ENCODE measurements at regions not wholly inside any gene's neighbourhood (a gene's known extent, or its start where the extent isn't known, plus 50 kb on each side); places are given as distances from the start of the nearest gene placed in this dataset.
"Not testable (repeated sequence)": the region's sequence is repeated elsewhere in the genome, so short reads cannot be mapped to it uniquely, and the experiment has no call there.

- not testable (repeated sequence) for TF ChIP-seq EZH2 (IDR thresholded peaks at IDR 0.05; ENCODE audit: borderline replicate concordance, low read length); CTCF (conservative IDR thresholded peaks at IDR 0.05 in 1 of 2, IDR thresholded peaks at IDR 0.05 in 1 of 2; ENCODE audit: extremely low read depth in 1 of 2, insufficient read depth in 1 of 2, low read depth in 1 of 2, low read length in 2 of 2)
Observed at GRCh38 chr21:5246416-5246815, 5275.0 kb upstream of the TPTE start.
